ENCODE measurements at regions not wholly inside any gene's neighbourhood (a gene's known extent, or its start where the extent isn't known, plus 50 kb on each side); places are given as distances from the start of the nearest gene placed in this dataset.

GRCh38 chr11:26150031-26150430 lies 181.9 kb upstream of the ANO3 start:
- DNase-seq = no peak

- no peak for DNase-seq
These were observed 173.7 kb upstream of the ANO3 start for GRCh38 chr11:26158251-26158650.

GRCh38 chr11:26162291-26162690 lies 169.6 kb upstream of the ANO3 start:
- no peak for DNase-seq

- DNase-seq = no peak
These were observed 145.5 kb upstream of the ANO3 start for GRCh38 chr11:26186389-26186788.

- DNase-seq = no peak
These were observed 144.3 kb upstream of the ANO3 start for GRCh38 chr11:26187639-26188038.

- DNase-seq = no peak
These were observed 143.4 kb upstream of the ANO3 start for GRCh38 chr11:26188554-26188953.

- DNase-seq = no peak
These were observed 140.7 kb upstream of the ANO3 start for GRCh38 chr11:26191193-26191592.

GRCh38 chr11:26193694-26194365 lies 138.1 kb upstream of the ANO3 start:
- DNase-seq = no peak

- DNase-seq = no peak
These were observed 137.0 kb upstream of the ANO3 start for GRCh38 chr11:26194881-26195280.

- no peak for DNase-seq
These were observed 133.3 kb upstream of the ANO3 start for GRCh38 chr11:26198532-26199096.

GRCh38 chr11:26199331-26200095 lies 132.4 kb upstream of the ANO3 start:
- DNase-seq = no peak

- DNase-seq = no peak
These were observed 130.5 kb upstream of the ANO3 start for GRCh38 chr11:26201411-26201810.

GRCh38 chr11:26202754-26203153 lies 129.2 kb upstream of the ANO3 start:
- no peak for DNase-seq

GRCh38 chr11:26204101-26204500 lies 127.8 kb upstream of the ANO3 start:
- no peak for DNase-seq

GRCh38 chr11:26204839-26205238 lies 127.1 kb upstream of the ANO3 start:
- no peak for DNase-seq

- DNase-seq = no peak
These were observed 112.5 kb upstream of the ANO3 start for GRCh38 chr11:26219183-26220117.

GRCh38 chr11:26225646-26226045 lies 106.3 kb upstream of the ANO3 start:
- no peak for DNase-seq

GRCh38 chr11:26227301-26227746 lies 104.6 kb upstream of the ANO3 start:
- DNase-seq = no peak

GRCh38 chr11:26227883-26228502 lies 103.9 kb upstream of the ANO3 start:
- no peak for DNase-seq

GRCh38 chr11:26228778-26229177 lies 103.2 kb upstream of the ANO3 start:
- no peak for DNase-seq

GRCh38 chr11:26229257-26229656 lies 102.7 kb upstream of the ANO3 start:
- no peak for DNase-seq
